ENCODE measurements at regions not wholly inside any gene's neighbourhood (a gene's known extent, or its start where the extent isn't known, plus 50 kb on each side); places are given as distances from the start of the nearest gene placed in this dataset.

GRCh38 chr16:52376676-52377280, 170.2 kb downstream of the TOX3 start:
- TF ChIP-seq NFIC (IDR thresholded peaks at IDR 0.05) (no peak), MAX (IDR thresholded peaks at IDR 0.05) (no peak), CEBPB (IDR thresholded peaks at IDR 0.05) (no peak), EP300 (IDR thresholded peaks at IDR 0.05; ENCODE audit: borderline replicate concordance) (no peak)
